SK-N-SH (cell line): ENCODE measurements at regions not wholly inside any gene's neighbourhood (a gene's known extent, or its start where the extent isn't known, plus 50 kb on each side); places are given as distances from the start of the nearest gene placed in this dataset.

Source experiments
- FOXM1 ChIP-seq: IDR thresholded peaks from 2 replicates; pipeline ENCODE4 v1.4.0; 2012; ENCODE audit warnings: low read depth, mild to moderate bottlenecking
- GABPA ChIP-seq: IDR thresholded peaks from 2 replicates; pipeline ENCODE4 v1.4.0; 2012; ENCODE audit warnings: low read depth, mild to moderate bottlenecking
- JUND ChIP-seq: IDR thresholded peaks from 2 replicates; pipeline ENCODE4 v1.4.0; 2012
- MEF2A ChIP-seq: IDR thresholded peaks from 2 replicates; pipeline ENCODE4 v1.4.0; 2012; ENCODE audit warnings: low read depth, borderline replicate concordance
- NFIC ChIP-seq: IDR thresholded peaks from 2 replicates; pipeline ENCODE4 v1.4.0; 2012; ENCODE audit warnings: borderline replicate concordance
- NRF1 ChIP-seq: IDR thresholded peaks from 2 replicates; pipeline ENCODE4 v1.6.1; 2012; ENCODE audit warnings: low read depth, mild to moderate bottlenecking, low read length
- SIN3A ChIP-seq: IDR thresholded peaks from 2 replicates; pipeline ENCODE4 v1.6.1; 2012; ENCODE audit warnings: low read depth, mild to moderate bottlenecking, low read length, moderate library complexity, borderline replicate concordance
- TF ChIP-seq, protein P1 (sequence below): fragments of 200-600 bp; sonication (generic); IDR thresholded peaks from 2 replicates; pipeline ENCODE4 v1.6.1; 2017; ENCODE audit warnings: antibody characterized with exemption, mild to moderate bottlenecking, moderate library complexity
- TF ChIP-seq, protein P2 (sequence below): fragments of 150-350 bp; IDR thresholded peaks from 2 replicates; pipeline ENCODE4 v1.6.1; 2016; ENCODE audit warnings: mild to moderate bottlenecking, low read depth, low read length
- TF ChIP-seq, protein P3 (sequence below): IDR thresholded peaks from 2 replicates; pipeline ENCODE4 v1.4.0; 2012; ENCODE audit warnings: low read depth
- TF ChIP-seq, protein P4 (sequence below): fragments of 150-350 bp; IDR thresholded peaks from 2 replicates; pipeline ENCODE4 v1.6.1; 2017; ENCODE audit warnings: antibody characterized with exemption, low read length, low read depth, borderline replicate concordance

GRCh38 chr12:73529954-73530353 is 1007.7 kb upstream of the ATXN7L3B start:
- TF ChIP-seq, protein P1, sequence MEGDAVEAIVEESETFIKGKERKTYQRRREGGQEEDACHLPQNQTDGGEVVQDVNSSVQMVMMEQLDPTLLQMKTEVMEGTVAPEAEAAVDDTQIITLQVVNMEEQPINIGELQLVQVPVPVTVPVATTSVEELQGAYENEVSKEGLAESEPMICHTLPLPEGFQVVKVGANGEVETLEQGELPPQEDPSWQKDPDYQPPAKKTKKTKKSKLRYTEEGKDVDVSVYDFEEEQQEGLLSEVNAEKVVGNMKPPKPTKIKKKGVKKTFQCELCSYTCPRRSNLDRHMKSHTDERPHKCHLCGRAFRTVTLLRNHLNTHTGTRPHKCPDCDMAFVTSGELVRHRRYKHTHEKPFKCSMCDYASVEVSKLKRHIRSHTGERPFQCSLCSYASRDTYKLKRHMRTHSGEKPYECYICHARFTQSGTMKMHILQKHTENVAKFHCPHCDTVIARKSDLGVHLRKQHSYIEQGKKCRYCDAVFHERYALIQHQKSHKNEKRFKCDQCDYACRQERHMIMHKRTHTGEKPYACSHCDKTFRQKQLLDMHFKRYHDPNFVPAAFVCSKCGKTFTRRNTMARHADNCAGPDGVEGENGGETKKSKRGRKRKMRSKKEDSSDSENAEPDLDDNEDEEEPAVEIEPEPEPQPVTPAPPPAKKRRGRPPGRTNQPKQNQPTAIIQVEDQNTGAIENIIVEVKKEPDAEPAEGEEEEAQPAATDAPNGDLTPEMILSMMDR, result no peak
- no peak for TF ChIP-seq SIN3A
- no peak for TF ChIP-seq JUND
- TF ChIP-seq, protein P2, sequence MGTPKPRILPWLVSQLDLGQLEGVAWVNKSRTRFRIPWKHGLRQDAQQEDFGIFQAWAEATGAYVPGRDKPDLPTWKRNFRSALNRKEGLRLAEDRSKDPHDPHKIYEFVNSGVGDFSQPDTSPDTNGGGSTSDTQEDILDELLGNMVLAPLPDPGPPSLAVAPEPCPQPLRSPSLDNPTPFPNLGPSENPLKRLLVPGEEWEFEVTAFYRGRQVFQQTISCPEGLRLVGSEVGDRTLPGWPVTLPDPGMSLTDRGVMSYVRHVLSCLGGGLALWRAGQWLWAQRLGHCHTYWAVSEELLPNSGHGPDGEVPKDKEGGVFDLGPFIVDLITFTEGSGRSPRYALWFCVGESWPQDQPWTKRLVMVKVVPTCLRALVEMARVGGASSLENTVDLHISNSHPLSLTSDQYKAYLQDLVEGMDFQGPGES, result no peak
- TF ChIP-seq NRF1, result no peak
- no peak for TF ChIP-seq MEF2A
- no peak for TF ChIP-seq GABPA
- TF ChIP-seq NFIC, result no peak
- TF ChIP-seq, protein P3, sequence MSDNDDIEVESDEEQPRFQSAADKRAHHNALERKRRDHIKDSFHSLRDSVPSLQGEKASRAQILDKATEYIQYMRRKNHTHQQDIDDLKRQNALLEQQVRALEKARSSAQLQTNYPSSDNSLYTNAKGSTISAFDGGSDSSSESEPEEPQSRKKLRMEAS, result no peak
- TF ChIP-seq, protein P4, sequence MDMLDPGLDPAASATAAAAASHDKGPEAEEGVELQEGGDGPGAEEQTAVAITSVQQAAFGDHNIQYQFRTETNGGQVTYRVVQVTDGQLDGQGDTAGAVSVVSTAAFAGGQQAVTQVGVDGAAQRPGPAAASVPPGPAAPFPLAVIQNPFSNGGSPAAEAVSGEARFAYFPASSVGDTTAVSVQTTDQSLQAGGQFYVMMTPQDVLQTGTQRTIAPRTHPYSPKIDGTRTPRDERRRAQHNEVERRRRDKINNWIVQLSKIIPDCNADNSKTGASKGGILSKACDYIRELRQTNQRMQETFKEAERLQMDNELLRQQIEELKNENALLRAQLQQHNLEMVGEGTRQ, result no peak
- TF ChIP-seq FOXM1, result no peak
